Thoracic aorta (tissue), 2 donors: ENCODE measurements at regions not wholly inside any gene's neighbourhood (a gene's known extent, or its start where the extent isn't known, plus 50 kb on each side); places are given as distances from the start of the nearest gene placed in this dataset.

Experiments
- ATAC-seq: fragments of 150-250 bp; one replicate; pipeline ENCODE4 v1.8.0; 2017; ENCODE audit warnings: low read depth; ENCODE audit not compliant: insufficient number of reproducible peaks, low FRiP score
- DNase-seq: peaks from one replicate; pipeline ENCODE4 v3.0.0-alpha.2; 2020; ENCODE audit warnings: low spot score
- H3K27ac ChIP-seq, 2 donors: fragments of 200-600 bp; sonication (generic); 1 replicate in 1 of 2; 2 replicates in 1 of 2; pipeline ENCODE4 v1.5.1; 2016; ENCODE audit warnings: mild to moderate bottlenecking in 2 of 2, moderate library complexity in 2 of 2
- H3K27me3 ChIP-seq: fragments of 200-600 bp; sonication (generic); replicated peaks from 2 replicates; pipeline ENCODE4 v1.6.0; 2016; ENCODE audit warnings: mild to moderate bottlenecking; ENCODE audit not compliant: insufficient read depth
- H3K36me3 ChIP-seq: fragments of 200-600 bp; sonication (generic); one replicate; pipeline ENCODE4 v1.5.1; 2016
- H3K4me1 ChIP-seq, 2 donors: fragments of 200-600 bp; sonication (generic); 1 replicate in 1 of 2; 2 replicates in 1 of 2; pipeline versions ENCODE4 v1.5.1 to v1.6.0; 2016; ENCODE audit warnings: low read depth in 2 of 2, mild to moderate bottlenecking in 1 of 2; ENCODE audit not compliant: control insufficient read depth in 1 of 2
- H3K4me3 ChIP-seq: fragments of 200-600 bp; sonication (generic); 2 replicates; pipeline ENCODE4 v1.5.1; 2016; ENCODE audit warnings: mild to moderate bottlenecking
- H3K9me3 ChIP-seq: fragments of 200-600 bp; sonication (generic); 2 replicates; pipeline ENCODE4 v1.5.1; 2016
- TF ChIP-seq, protein P1 (sequence below): fragments of 200-600 bp; sonication (generic); IDR thresholded peaks from one replicate; pipeline ENCODE4 v1.5.1; 2019; ENCODE audit warnings: antibody characterized with exemption

DNA sequence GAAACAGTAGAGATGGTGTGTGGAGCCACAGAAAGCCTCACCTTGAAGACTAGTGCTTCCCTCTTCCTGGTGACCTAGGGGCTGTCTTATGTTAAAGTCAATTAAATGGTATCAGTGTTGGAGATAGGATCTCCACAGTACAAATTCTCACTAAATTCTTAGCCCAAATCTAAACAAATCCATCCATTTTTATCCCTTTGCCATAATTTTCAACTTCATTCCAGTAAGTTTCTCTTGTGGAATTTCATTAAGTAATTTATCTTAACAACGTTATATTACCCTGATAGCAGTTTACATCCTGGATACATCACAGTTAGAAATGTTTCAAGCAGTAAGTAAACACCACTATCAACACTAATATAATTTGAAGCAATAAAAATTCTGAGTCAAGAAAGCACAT lies 989.4 kb upstream of the NXPH2 start:
- Histone ChIP-seq H3K4me3 (no peak overlapping the region), H3K27ac (no peak overlapping the region), H3K4me1 (no peaks in the 10 kb centered on the region), H3K27me3 (no peaks in the 10 kb centered on the region), H3K36me3 (no peaks in the 10 kb centered on the region), H3K9me3 (no peaks in the 10 kb centered on the region)
- ATAC-seq (no peak), DNase-seq (no peak)
- TF ChIP-seq, protein P1, sequence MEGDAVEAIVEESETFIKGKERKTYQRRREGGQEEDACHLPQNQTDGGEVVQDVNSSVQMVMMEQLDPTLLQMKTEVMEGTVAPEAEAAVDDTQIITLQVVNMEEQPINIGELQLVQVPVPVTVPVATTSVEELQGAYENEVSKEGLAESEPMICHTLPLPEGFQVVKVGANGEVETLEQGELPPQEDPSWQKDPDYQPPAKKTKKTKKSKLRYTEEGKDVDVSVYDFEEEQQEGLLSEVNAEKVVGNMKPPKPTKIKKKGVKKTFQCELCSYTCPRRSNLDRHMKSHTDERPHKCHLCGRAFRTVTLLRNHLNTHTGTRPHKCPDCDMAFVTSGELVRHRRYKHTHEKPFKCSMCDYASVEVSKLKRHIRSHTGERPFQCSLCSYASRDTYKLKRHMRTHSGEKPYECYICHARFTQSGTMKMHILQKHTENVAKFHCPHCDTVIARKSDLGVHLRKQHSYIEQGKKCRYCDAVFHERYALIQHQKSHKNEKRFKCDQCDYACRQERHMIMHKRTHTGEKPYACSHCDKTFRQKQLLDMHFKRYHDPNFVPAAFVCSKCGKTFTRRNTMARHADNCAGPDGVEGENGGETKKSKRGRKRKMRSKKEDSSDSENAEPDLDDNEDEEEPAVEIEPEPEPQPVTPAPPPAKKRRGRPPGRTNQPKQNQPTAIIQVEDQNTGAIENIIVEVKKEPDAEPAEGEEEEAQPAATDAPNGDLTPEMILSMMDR: no peak

DNA sequence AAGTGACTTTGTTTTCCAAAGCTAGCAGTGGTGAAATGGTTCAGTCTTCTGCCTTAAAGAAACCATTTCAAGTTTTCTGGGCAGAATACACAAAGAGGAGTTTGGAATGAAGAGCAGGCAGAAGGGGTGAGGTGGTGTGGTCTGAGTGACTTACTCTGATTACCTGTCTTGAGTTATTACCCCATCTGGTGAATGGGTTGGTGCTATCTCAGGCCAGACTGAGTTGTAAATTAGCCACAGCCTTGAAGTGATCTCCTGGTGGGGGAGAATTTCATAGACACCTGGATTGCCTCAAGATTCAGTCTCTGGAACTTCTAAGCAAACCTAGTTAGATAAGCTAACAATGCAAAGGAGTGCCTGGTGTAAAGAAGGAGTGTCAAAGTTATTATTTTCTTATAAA lies 983.5 kb upstream of the NXPH2 start:
- no peak overlapping the region for H3K4me3 ChIP-seq
- H3K9me3 ChIP-seq: no peaks in the 10 kb centered on the region
- no peak for DNase-seq
- H3K4me1 ChIP-seq: no peaks in the 10 kb centered on the region
- TF ChIP-seq, protein P1: no peak
- no peaks in the 10 kb centered on the region for H3K36me3 ChIP-seq
- no peaks in the 10 kb centered on the region for H3K27me3 ChIP-seq
- no peak for ATAC-seq
- H3K27ac ChIP-seq: no peak overlapping the region

DNA sequence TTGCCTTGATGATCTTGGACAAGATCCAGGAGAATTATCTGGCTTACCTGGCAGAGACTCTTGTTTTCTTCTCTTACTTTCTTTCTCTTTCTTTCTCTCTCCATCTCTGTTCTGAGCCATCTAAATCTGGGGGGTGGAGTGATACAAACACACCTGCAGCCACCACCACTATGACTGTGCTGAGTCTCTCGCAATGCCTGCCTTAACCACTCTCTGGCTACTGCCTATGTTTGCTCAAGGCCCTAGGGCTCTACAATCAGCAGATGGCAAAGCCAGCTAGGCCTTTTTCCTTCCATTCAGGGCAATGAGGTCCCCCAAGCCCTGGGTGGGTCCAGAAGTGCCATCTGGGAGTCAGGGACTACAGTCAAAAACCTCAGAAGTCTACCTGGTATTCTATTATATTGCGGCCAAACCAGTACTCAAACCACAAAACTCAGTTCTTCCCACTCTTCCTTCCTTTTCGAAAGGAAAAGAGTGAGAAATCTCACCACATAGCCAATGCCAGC lies 978.9 kb upstream of the NXPH2 start:
- Histone ChIP-seq H3K27me3 (no peaks in the 10 kb centered on the region), H3K27ac (no peak overlapping the region), H3K4me3 (no peak overlapping the region), H3K4me1 (no peaks in the 10 kb centered on the region), H3K9me3 (no peaks in the 10 kb centered on the region), H3K36me3 (no peaks in the 10 kb centered on the region)
- TF ChIP-seq, protein P1: no peak
- ATAC-seq (no peak), DNase-seq (no peak)

DNA sequence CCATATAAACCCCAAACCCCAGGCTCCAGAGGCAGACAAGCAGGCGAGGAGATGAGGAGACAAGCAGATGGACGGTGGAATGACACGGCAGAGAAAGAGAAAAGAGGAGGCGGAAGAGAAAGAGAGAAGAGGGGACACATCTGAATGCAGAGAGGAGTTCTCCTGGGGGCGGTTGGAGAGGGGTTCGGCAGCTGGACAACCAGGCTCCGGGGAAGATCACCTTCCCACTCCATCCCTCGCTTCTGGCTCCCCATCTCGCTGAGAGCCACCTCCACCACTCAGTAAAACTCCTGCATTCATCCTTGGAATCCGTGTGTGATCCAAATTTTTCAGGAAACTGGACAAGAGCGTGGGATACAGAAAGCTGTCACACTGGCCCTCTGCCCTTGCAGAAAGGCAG lies 966.7 kb upstream of the NXPH2 start:
- no peak for DNase-seq
- Histone ChIP-seq H3K4me3 (no peak overlapping the region), H3K4me1 (no peaks in the 10 kb centered on the region), H3K27ac (no peak overlapping the region), H3K9me3 (no peaks in the 10 kb centered on the region), H3K27me3 (no peaks in the 10 kb centered on the region), H3K36me3 (no peaks in the 10 kb centered on the region)
- TF ChIP-seq, protein P1: no peak
- ATAC-seq: no peak

DNA sequence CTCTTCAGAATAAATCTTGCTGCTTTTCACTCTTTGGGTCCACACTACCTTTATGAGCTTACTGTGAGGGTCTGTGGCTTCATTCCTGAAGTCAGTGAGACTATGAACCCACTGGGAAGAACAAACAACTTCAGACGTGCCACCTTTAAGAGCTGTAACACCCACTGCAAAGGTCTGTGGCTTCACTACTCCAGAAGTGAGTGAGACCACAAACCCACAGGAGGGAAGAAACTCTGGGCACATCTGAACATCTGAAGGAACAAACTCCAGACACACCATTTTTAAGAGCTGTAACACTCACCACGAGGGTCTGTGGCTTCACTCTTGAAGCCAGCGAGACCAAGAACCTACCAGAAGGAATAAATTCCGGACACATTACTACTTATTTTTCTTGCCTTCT lies 964.1 kb upstream of the NXPH2 start:
- TF ChIP-seq, protein P1: no peak
- H3K9me3 ChIP-seq: no peaks in the 10 kb centered on the region
- H3K27ac ChIP-seq: no peak overlapping the region
- no peaks in the 10 kb centered on the region for H3K27me3 ChIP-seq
- H3K4me3 ChIP-seq: no peak overlapping the region
- ATAC-seq: no peak
- no peak for DNase-seq
- H3K36me3 ChIP-seq: no peaks in the 10 kb centered on the region
- no peaks in the 10 kb centered on the region for H3K4me1 ChIP-seq
